SK-N-MC (cell line): ENCODE measurements at regions not wholly inside any gene's neighbourhood (a gene's known extent, or its start where the extent isn't known, plus 50 kb on each side); places are given as distances from the start of the nearest gene placed in this dataset.
"Not testable (repeated sequence)": the region's sequence is repeated elsewhere in the genome, so short reads cannot be mapped to it uniquely, and the experiment has no call there.

ENCODE experiments used
- DNase-seq: peaks from one replicate; pipeline ENCODE4 v3.0.0-alpha.2; 2011; ENCODE audit warnings: low read depth, low spot score
- H3K27ac ChIP-seq: fragments of 200-600 bp; sonication (generic); 2 replicates; pipeline ENCODE4 v1.5.1; 2016; ENCODE audit warnings: mixed run types
- H3K36me3 ChIP-seq: fragments of 200-600 bp; sonication (generic); 2 replicates; pipeline ENCODE4 v1.6.1; 2017; ENCODE audit warnings: antibody characterized with exemption, low read length, mixed read lengths; ENCODE audit not compliant: insufficient read depth
- H3K4me3 ChIP-seq: fragments of 200-600 bp; sonication (generic); 2 replicates; pipeline ENCODE4 v1.5.1; 2016
- H3K9ac ChIP-seq: fragments of 200-600 bp; sonication (generic); 2 replicates; pipeline ENCODE4 v1.8.0; 2017; ENCODE audit warnings: mixed run types, mixed read lengths; ENCODE audit not compliant: insufficient read length
- H3K9me3 ChIP-seq: fragments of 200-600 bp; sonication (generic); 2 replicates; pipeline ENCODE4 v1.6.1; 2017; ENCODE audit warnings: low read depth, mild to moderate bottlenecking, antibody characterized with exemption, low read length, moderate library complexity, mixed read lengths
- EZH2 ChIP-seq: fragments of 200-600 bp; sonication (generic); IDR thresholded peaks from one replicate; pipeline ENCODE4 v1.6.1; 2017; ENCODE audit warnings: antibody characterized with exemption
- FOXP2 ChIP-seq: optimal IDR thresholded peaks from 2 replicates; pipeline ENCODE3; 2011; ENCODE audit warnings: mild to moderate bottlenecking, moderate library complexity; ENCODE audit not compliant: insufficient read depth; ENCODE audit errors: extremely low read length, control extremely low read depth
- POLR2AphosphoS5 ChIP-seq: IDR thresholded peaks from 2 replicates; pipeline ENCODE4 v1.6.1; 2012; ENCODE audit warnings: mild to moderate bottlenecking, low read depth, low read length, borderline replicate concordance

- TF ChIP-seq FOXP2: no peak
- TF ChIP-seq POLR2AphosphoS5: no peak
- Histone ChIP-seq H3K36me3 (no peaks in the 10 kb centered on the region), H3K9ac (no peak overlapping the region), H3K9me3 (no peaks in the 10 kb centered on the region), H3K4me3 (no peak overlapping the region), H3K27ac (no peak overlapping the region)
- no peak for DNase-seq
Observed at GRCh38 chr10:33473688-33474087, 139.2 kb upstream of the NRP1 start.

- H3K36me3 ChIP-seq, H3K27ac ChIP-seq, H3K9ac ChIP-seq, H3K4me3 ChIP-seq, H3K9me3 ChIP-seq, DNase-seq: not testable (repeated sequence)
Observed at GRCh38 chr10:33468006-33468405, 133.5 kb upstream of the NRP1 start.

GRCh38 chr10:33465747-33466146 lies 131.3 kb upstream of the NRP1 start:
- no peak overlapping the region for H3K9ac ChIP-seq
- TF ChIP-seq FOXP2 (no peak), POLR2AphosphoS5 (no peak), EZH2 (no peak)

GRCh38 chr10:33463011-33463410 lies 128.5 kb upstream of the NRP1 start:
- DNase-seq: no peak
- Histone ChIP-seq H3K36me3 (no peaks in the 10 kb centered on the region), H3K9ac (no peak overlapping the region), H3K9me3 (no peaks in the 10 kb centered on the region), H3K27ac (no peak overlapping the region), H3K4me3 (no peak overlapping the region)
- TF ChIP-seq FOXP2: no peak
- no peak for TF ChIP-seq EZH2
- TF ChIP-seq POLR2AphosphoS5: no peak

More at GRCh38 chr10:33465747-33466146, 131.3 kb upstream of the NRP1 start:
- H3K27ac ChIP-seq: no peak overlapping the region
- no peak for DNase-seq
- H3K36me3 ChIP-seq: no peaks in the 10 kb centered on the region
- H3K9me3 ChIP-seq: no peaks in the 10 kb centered on the region
- no peak overlapping the region for H3K4me3 ChIP-seq

- H3K27ac ChIP-seq: no peak overlapping the region
- no peak for DNase-seq
- H3K9me3 ChIP-seq: no peaks in the 10 kb centered on the region
- H3K9ac ChIP-seq: no peak overlapping the region
- no peaks in the 10 kb centered on the region for H3K36me3 ChIP-seq
- TF ChIP-seq EZH2: no peak
- TF ChIP-seq POLR2AphosphoS5: no peak
- TF ChIP-seq FOXP2: no peak
- H3K4me3 ChIP-seq: no peak overlapping the region
Observed at GRCh38 chr10:33461295-33461640, 126.8 kb upstream of the NRP1 start.

- no peak overlapping the region for H3K9ac ChIP-seq
- DNase-seq: no peak
- H3K36me3 ChIP-seq: no peaks in the 10 kb centered on the region
- no peaks in the 10 kb centered on the region for H3K9me3 ChIP-seq
- H3K4me3 ChIP-seq: no peak overlapping the region
- no peak overlapping the region for H3K27ac ChIP-seq
- TF ChIP-seq EZH2 (no peak), FOXP2 (no peak)
Observed at GRCh38 chr10:33460505-33461294, 126.2 kb upstream of the NRP1 start.

- H3K36me3 ChIP-seq: no peaks in the 10 kb centered on the region
- H3K4me3 ChIP-seq: no peak overlapping the region
- H3K27ac ChIP-seq: no peak overlapping the region
- H3K9me3 ChIP-seq: no peaks in the 10 kb centered on the region
- DNase-seq: no peak
- no peak overlapping the region for H3K9ac ChIP-seq
- TF ChIP-seq FOXP2: no peak
- TF ChIP-seq POLR2AphosphoS5: no peak
- TF ChIP-seq EZH2: no peak
Observed at GRCh38 chr10:33459602-33460001, 125.1 kb upstream of the NRP1 start.

- Histone ChIP-seq H3K9ac (no peak overlapping the region), H3K36me3 (no peaks in the 10 kb centered on the region), H3K4me3 (no peak overlapping the region), H3K9me3 (no peaks in the 10 kb centered on the region), H3K27ac (no peak overlapping the region)
- TF ChIP-seq POLR2AphosphoS5 (no peak), EZH2 (no peak), FOXP2 (no peak)
- DNase-seq: no peak
Observed at GRCh38 chr10:33455029-33455428, 120.6 kb upstream of the NRP1 start.

- H3K9me3 ChIP-seq: no peaks in the 10 kb centered on the region
- H3K9ac ChIP-seq: no peak overlapping the region
- no peak for DNase-seq
- H3K4me3 ChIP-seq: no peak overlapping the region
- H3K27ac ChIP-seq: no peak overlapping the region
- TF ChIP-seq FOXP2 (no peak), POLR2AphosphoS5 (no peak), EZH2 (no peak)
- no peaks in the 10 kb centered on the region for H3K36me3 ChIP-seq
Observed at GRCh38 chr10:33454554-33454953, 120.1 kb upstream of the NRP1 start.
